GM12873 (cell line): ENCODE measurements at regions not wholly inside any gene's neighbourhood (a gene's known extent, or its start where the extent isn't known, plus 50 kb on each side); places are given as distances from the start of the nearest gene placed in this dataset.

Experiments
- CTCF ChIP-seq: IDR thresholded peaks from 2 replicates; pipeline ENCODE4 v1.5.1; 2012; ENCODE audit warnings: low read depth, mild to moderate bottlenecking, moderate library complexity, low read length, control low read depth; ENCODE audit not compliant: insufficient read depth; ENCODE audit errors: missing control alignments

- TF ChIP-seq CTCF, result no peak
These were observed 1233.0 kb upstream of the NRXN1 start for GRCh38 chr2:52264911-52265310.

- TF ChIP-seq CTCF, result no peak
These were observed 1232.6 kb upstream of the NRXN1 start for GRCh38 chr2:52264488-52264887.

- no peak for TF ChIP-seq CTCF
These were observed 1229.0 kb upstream of the NRXN1 start for GRCh38 chr2:52260904-52261303.

- TF ChIP-seq CTCF, result no peak
These were observed 1226.1 kb upstream of the NRXN1 start for GRCh38 chr2:52258038-52258437.

- TF ChIP-seq CTCF, result no peak
These were observed 1221.6 kb upstream of the NRXN1 start for GRCh38 chr2:52253416-52253980.

- TF ChIP-seq CTCF, result no peak
These were observed 1206.8 kb upstream of the NRXN1 start for GRCh38 chr2:52238782-52239181.

- TF ChIP-seq CTCF, result no peak
These were observed 1190.2 kb upstream of the NRXN1 start for GRCh38 chr2:52222128-52222527.
